ENCODE measurements at regions not wholly inside any gene's neighbourhood (a gene's known extent, or its start where the extent isn't known, plus 50 kb on each side); places are given as distances from the start of the nearest gene placed in this dataset.

DNA sequence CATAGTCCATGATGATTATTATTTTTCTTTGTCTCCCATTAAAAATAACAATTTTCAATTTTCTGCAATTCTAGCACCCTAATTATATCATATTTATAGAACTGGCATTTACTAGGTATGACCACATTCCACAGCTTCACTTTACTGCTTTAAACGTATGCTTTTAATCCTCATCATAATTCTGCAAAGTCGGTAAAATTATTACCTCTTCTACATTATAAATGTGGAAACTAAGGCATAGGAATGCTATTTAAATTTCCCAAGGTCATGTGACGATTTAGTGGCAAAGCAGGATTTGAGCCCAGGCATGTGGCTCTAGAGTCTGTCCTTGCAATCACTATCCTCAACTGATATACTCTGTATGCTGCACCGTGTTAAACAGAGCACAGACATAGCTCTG is 866.4 kb downstream of the EPHA4 start:
- TF ChIP-seq, protein P1, sequence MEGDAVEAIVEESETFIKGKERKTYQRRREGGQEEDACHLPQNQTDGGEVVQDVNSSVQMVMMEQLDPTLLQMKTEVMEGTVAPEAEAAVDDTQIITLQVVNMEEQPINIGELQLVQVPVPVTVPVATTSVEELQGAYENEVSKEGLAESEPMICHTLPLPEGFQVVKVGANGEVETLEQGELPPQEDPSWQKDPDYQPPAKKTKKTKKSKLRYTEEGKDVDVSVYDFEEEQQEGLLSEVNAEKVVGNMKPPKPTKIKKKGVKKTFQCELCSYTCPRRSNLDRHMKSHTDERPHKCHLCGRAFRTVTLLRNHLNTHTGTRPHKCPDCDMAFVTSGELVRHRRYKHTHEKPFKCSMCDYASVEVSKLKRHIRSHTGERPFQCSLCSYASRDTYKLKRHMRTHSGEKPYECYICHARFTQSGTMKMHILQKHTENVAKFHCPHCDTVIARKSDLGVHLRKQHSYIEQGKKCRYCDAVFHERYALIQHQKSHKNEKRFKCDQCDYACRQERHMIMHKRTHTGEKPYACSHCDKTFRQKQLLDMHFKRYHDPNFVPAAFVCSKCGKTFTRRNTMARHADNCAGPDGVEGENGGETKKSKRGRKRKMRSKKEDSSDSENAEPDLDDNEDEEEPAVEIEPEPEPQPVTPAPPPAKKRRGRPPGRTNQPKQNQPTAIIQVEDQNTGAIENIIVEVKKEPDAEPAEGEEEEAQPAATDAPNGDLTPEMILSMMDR (IDR thresholded peaks at IDR 0.05) = no peak
- TF ChIP-seq POLR2AphosphoS5 (IDR thresholded peaks at IDR 0.05) (no peak), POLR2A (IDR thresholded peaks at IDR 0.05) (no peak)

All from breast epithelium (tissue), 3 donors.